ENCODE measurements at regions not wholly inside any gene's neighbourhood (a gene's known extent, or its start where the extent isn't known, plus 50 kb on each side); places are given as distances from the start of the nearest gene placed in this dataset.

GRCh38 chr12:90519285-90519684, 435.7 kb downstream of the CCER1 start:
- intact Hi-C loops (cut with DNase I; ENCODE audit: low total_unique reads) = no loop called here
- TF ChIP-seq POLR2A (IDR thresholded peaks at IDR 0.05) (no peak), CTCF (IDR thresholded peaks at IDR 0.05) (no peak)
- no peak overlapping the region for H3K4me3 ChIP-seq (ENCODE audit: low read depth, poor library complexity, severe bottlenecking)
- DNase-seq (ENCODE audit: low spot score in 2 of 2) = no peak

GRCh38 chr12:90515199-90516175, 439.5 kb downstream of the CCER1 start:
- intact Hi-C loops (cut with DNase I; ENCODE audit: low total_unique reads) = no loop called here
- no peak for TF ChIP-seq POLR2A (IDR thresholded peaks at IDR 0.05)
- no peak for TF ChIP-seq CTCF (IDR thresholded peaks at IDR 0.05)
- no peak overlapping the region for H3K4me3 ChIP-seq (ENCODE audit: low read depth, poor library complexity, severe bottlenecking)
- WGBS, 2 donors = 46 to 64% methylated on average over 2 of the region's 2 CpGs
- DNase-seq (ENCODE audit: low spot score in 2 of 2) = no peak

- 14 to 19% methylated on average over 3 of the region's 3 CpGs for WGBS, 2 donors
- no peak overlapping the region for H3K4me3 ChIP-seq (ENCODE audit: low read depth, poor library complexity, severe bottlenecking)
- intact Hi-C loops (cut with DNase I; ENCODE audit: low total_unique reads) = no loop called here
- DNase-seq (ENCODE audit: low spot score in 2 of 2) = no peak
- TF ChIP-seq POLR2A (IDR thresholded peaks at IDR 0.05) (no peak), CTCF (IDR thresholded peaks at IDR 0.05) (no peak)
These were observed 440.7 kb downstream of the CCER1 start for GRCh38 chr12:90514325-90514724.

- WGBS, 2 donors = 75 to 92% methylated on average over 1 of the region's 1 CpG
- no peak for DNase-seq (ENCODE audit: low spot score in 2 of 2)
These were observed 442.5 kb downstream of the CCER1 start for GRCh38 chr12:90512518-90512917.

GRCh38 chr12:90510948-90511347, 444.0 kb downstream of the CCER1 start:
- DNase-seq (ENCODE audit: low spot score in 2 of 2) = no peak
- no peak overlapping the region for H3K4me3 ChIP-seq (ENCODE audit: low read depth, poor library complexity, severe bottlenecking)
- intact Hi-C loops (cut with DNase I; ENCODE audit: low total_unique reads) = no loop called here
- TF ChIP-seq POLR2A (IDR thresholded peaks at IDR 0.05) (no peak), CTCF (IDR thresholded peaks at IDR 0.05) (no peak)

More at GRCh38 chr12:90512518-90512917, 442.5 kb downstream of the CCER1 start:
- no peak overlapping the region for H3K4me3 ChIP-seq (ENCODE audit: low read depth, poor library complexity, severe bottlenecking)
- intact Hi-C loops (cut with DNase I; ENCODE audit: low total_unique reads) = no loop called here
- no peak for TF ChIP-seq CTCF (IDR thresholded peaks at IDR 0.05)

- DNase-seq (ENCODE audit: low spot score in 2 of 2) = no peak
- intact Hi-C loops (cut with DNase I; ENCODE audit: low total_unique reads) = no loop called here
- TF ChIP-seq POLR2A (IDR thresholded peaks at IDR 0.05) (no peak), CTCF (IDR thresholded peaks at IDR 0.05) (no peak)
- H3K4me3 ChIP-seq (ENCODE audit: low read depth, poor library complexity, severe bottlenecking) = no peak overlapping the region
These were observed 450.2 kb downstream of the CCER1 start for GRCh38 chr12:90504806-90505205.
